Erythroblast (primary cell): ENCODE measurements at regions not wholly inside any gene's neighbourhood (a gene's known extent, or its start where the extent isn't known, plus 50 kb on each side); places are given as distances from the start of the nearest gene placed in this dataset.

Experiments used
- GATA1 ChIP-seq: IDR thresholded peaks from 2 replicates; pipeline ENCODE4 v1.6.1; 2011; ENCODE audit warnings: low read depth, mild to moderate bottlenecking, control low read depth, low read length, moderate library complexity
- POLR2A ChIP-seq: IDR thresholded peaks from 2 replicates; pipeline ENCODE4 v1.6.1; 2011; ENCODE audit warnings: mild to moderate bottlenecking, low read length

GRCh38 chr13:103965506-103966243, 899.5 kb upstream of the SLC10A2 start:
- TF ChIP-seq POLR2A (no peak), GATA1 (no peak)
